ENCODE measurements at regions not wholly inside any gene's neighbourhood (a gene's known extent, or its start where the extent isn't known, plus 50 kb on each side); places are given as distances from the start of the nearest gene placed in this dataset.

DNA sequence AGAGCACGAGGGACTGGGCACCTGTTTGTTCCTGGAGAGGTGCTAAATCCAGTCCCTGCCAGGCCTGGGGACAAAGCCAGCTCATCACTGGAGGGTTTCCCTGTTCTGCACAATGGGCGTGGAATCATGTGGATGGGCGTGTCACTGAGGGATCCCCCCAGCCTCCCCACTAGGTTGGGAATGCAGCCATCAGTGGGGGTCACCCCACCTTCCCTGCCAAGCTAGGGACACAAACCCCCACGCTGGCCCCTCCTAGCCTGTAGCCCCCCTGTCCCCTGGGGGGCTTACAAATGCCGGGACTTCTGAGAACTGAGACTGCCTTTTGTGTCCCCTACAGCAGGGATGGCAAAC lies 61.9 kb downstream of the NSMCE3 start:
- TF ChIP-seq CTCF (conservative IDR thresholded peaks at IDR 0.05), result no peak
- Histone ChIP-seq H2AFZ (ENCODE audit: low read length) (no peak overlapping the region), H4K8ac (replicated peaks; ENCODE audit: insufficient read length, low read depth, low read length) (no peak overlapping the region), H3K9ac (ENCODE audit: extremely low read depth, insufficient read length, low read length) (no peak overlapping the region), H3K4me2 (ENCODE audit: insufficient read depth, insufficient read length, low read length) (no peak overlapping the region), H3K4ac (ENCODE audit: low read depth, low read length) (no peak overlapping the region), H3K56ac (ENCODE audit: insufficient read length, low read depth, low read length) (no peak overlapping the region), H3K14ac (ENCODE audit: insufficient read depth, low read length) (no peak overlapping the region), H3K79me2 (ENCODE audit: insufficient read depth, low read length) (no peaks in the 10 kb centered on the region), H4K91ac (ENCODE audit: insufficient read length, low read depth, low read length) (no peak overlapping the region), H2BK120ac (ENCODE audit: low read depth, low read length, poor library complexity, severe bottlenecking) (no peak overlapping the region), H4K5ac (ENCODE audit: insufficient read length, low read depth, low read length) (no peak overlapping the region), H3K27ac (ENCODE audit: insufficient read length, low read depth, low read length) (no peak overlapping the region), H3K23me2 (ENCODE audit: insufficient read length, low read depth, low read length, poor library complexity, severe bottlenecking) (no peaks in the 10 kb centered on the region), H4K20me1 (ENCODE audit: control insufficient read depth, insufficient read depth, insufficient read length) (no peaks in the 10 kb centered on the region), H3K4me1 (ENCODE audit: insufficient read depth, low read length) (peaks cover 2% of the 10 kb centered on the region; the same call in 1 of the 2 replicates), H3T11ph (ENCODE audit: low read length) (no peak overlapping the region), H2BK15ac (ENCODE audit: low read depth, low read length) (no peak overlapping the region), H3K23ac (ENCODE audit: insufficient read length, low read depth, low read length) (no peak overlapping the region), H2AK5ac (ENCODE audit: insufficient read length, low read length) (no peak overlapping the region), H2BK12ac (ENCODE audit: insufficient read length, low read depth, low read length) (no peak overlapping the region), H2BK20ac (ENCODE audit: low read depth, low read length, poor library complexity, severe bottlenecking) (no peak overlapping the region), H3K18ac (ENCODE audit: insufficient read length, low read depth, low read length) (no peak overlapping the region), H3K27me3 (ENCODE audit: insufficient read depth, low read length) (no peaks in the 10 kb centered on the region), H3K79me1 (ENCODE audit: insufficient read depth, low read depth, low read length, poor library complexity, severe bottlenecking) (no peaks in the 10 kb centered on the region), H3K9me3 (ENCODE audit: control insufficient read depth, low read depth, low read length) (no peaks in the 10 kb centered on the region), H2BK5ac (ENCODE audit: insufficient read length, low read length) (no peak overlapping the region)
- no peaks in the 10 kb centered on the region; the same call in none of the 2 replicates for H3K27me3 Mint-ChIP-seq (ENCODE audit: low read depth)
- peaks cover 5 to 17% of the 10 kb centered on the region in 2 experiments; a peak in 3 of 4 replicates for H3K4me1 Mint-ChIP-seq
- H3K27ac Mint-ChIP-seq, result no peak overlapping the region
- peaks cover 3 to 8% of the 10 kb centered on the region in 2 experiments; a peak in 3 of 5 replicates for H3K9me3 Mint-ChIP-seq
- no peaks in the 10 kb centered on the region for H3K36me3 Mint-ChIP-seq (ENCODE audit: insufficient read depth in 1 of 3, low read depth in 3 of 3)
- no CpG with 5 or more reads among the region's 5 CpGs for WGBS (ENCODE audit: extremely low coverage, insufficient read length, low lambda C conversion rate)
- no peak overlapping the region for H3K4me3 Mint-ChIP-seq
- no peak for DNase-seq

All from H9 (cell line).